Right renal pelvis (tissue), 4 donors: ENCODE measurements at regions not wholly inside any gene's neighbourhood (a gene's known extent, or its start where the extent isn't known, plus 50 kb on each side); places are given as distances from the start of the nearest gene placed in this dataset.
"Not testable (repeated sequence)": the region's sequence is repeated elsewhere in the genome, so short reads cannot be mapped to it uniquely, and the experiment has no call there.

Experiments
- DNase-seq, 4 donors: peaks; one replicate each; pipeline ENCODE4 v3.0.0-alpha.2; 2013; ENCODE audit warnings: low read depth in 4 of 4, low spot score in 3 of 4, missing footprints in 1 of 4

DNA sequence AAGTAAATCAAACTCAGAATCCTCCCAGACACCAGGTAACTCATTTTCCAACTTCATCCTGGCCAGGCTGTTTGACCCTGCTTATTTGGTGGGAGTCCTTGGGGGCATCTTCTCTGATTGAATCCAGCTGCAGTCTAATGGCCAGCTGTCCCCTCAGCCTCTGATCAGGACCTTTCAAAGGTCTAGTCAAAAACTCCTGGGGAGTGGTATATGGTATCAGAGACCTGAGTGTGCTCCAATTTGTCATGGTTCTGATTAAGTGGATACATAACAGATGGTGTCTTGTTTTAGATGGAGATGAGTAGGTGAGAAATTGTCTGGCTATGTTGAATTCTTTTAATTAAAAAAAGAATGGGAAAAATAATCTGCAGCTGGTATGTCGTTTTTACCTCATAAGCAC is 842.6 kb upstream of the ACVR2A start:
- DNase-seq: no peak

GRCh38 chr2:147001061-147001460 is 843.8 kb upstream of the ACVR2A start:
- DNase-seq: no peak

DNA sequence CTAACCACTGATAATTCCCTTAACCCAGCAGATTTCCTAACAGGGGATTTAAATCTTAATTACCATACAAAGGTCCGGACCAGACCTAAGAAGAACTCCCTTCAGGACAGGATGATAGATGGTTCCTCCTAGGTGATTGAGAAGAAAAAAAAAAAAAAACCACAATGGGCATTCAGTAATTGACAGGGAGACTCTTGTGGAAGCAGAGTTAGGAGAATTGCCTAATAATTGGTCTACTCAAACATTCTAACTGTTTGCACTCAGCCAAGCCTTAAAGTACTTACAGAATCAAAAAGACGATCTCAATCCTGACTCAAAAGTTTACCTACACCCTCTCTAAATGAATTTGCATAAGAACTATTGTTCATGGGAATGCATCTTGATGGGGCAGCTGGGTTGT is 844.7 kb upstream of the ACVR2A start:
- DNase-seq: not testable (repeated sequence)

DNA sequence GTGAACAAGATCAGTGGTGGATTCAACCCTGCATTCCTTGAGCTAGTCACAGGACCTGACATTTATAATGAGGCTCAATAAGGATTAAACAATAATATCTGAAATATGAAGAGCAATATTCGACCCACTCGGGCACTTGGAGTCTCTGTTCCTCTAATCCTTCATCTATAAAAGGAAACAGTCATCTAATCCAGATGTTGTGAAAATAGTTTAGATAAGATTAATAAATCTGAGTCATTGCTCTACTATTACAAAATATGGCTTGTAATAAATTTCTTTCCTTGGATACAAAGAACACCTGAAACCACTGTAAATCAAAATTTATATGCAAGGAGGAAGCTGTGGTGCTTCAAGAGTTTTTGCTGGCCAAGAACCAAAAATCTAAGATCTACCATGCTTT is 846.9 kb upstream of the ACVR2A start:
- DNase-seq: no peak

DNA sequence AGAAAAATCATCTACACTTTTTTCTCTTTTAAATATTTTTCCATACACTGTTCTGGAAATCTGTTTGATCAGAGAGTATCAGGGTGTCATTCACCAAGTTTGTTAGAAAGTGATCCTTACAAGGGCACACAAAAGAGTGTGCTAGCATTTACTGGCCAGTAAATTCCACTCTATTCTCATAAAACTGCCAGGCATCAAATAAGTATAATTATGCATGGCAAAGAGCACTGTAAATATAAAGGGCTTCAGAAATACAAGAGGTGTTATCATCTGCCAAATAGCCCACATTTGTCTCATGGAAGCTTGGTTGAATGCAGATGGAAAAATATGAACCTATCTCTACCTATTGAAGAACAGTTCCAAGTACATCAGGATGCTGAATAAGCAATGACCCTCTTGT is 847.3 kb upstream of the ACVR2A start:
- DNase-seq: no peak

GRCh38 chr2:146994246-146994645 is 850.6 kb upstream of the ACVR2A start:
- no peak for DNase-seq

DNA sequence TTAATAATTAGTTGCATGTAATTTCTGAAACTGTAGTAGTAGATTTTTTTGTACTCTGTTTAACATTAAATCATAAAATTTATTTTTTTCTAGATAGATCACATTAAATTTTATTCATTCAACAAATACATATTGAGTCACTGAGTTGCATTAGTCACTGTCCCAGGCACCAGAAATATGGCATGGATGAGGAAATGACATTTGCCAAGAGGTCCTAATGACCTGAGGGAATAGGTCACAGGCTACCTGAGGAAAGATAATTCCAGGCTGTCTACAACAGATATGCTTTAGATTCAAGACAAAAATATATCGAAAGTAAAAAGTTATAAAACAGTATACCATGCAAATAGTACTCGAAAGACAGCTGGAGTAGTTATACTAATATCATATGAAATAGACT is 852.4 kb upstream of the ACVR2A start:
- DNase-seq: no peak

DNA sequence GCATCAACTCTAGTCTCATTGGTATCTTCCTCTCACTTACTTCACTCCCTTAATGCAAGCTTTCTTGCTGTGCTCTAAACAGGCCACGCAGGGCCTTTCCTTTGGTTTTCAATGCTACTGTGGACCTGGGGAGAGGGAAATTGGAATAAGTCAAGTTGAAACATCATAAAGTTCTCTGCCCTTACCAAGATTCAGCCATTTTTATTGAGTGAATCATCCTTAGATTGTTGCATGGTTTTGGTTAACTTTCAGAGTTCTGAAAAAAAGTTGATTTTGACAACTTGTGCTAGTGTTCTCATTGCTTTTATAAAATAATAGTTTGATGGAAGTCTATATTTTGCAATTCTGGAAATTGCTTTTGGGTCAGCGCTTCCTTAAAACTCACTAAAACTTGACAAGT is 852.8 kb upstream of the ACVR2A start:
- no peak for DNase-seq

DNA sequence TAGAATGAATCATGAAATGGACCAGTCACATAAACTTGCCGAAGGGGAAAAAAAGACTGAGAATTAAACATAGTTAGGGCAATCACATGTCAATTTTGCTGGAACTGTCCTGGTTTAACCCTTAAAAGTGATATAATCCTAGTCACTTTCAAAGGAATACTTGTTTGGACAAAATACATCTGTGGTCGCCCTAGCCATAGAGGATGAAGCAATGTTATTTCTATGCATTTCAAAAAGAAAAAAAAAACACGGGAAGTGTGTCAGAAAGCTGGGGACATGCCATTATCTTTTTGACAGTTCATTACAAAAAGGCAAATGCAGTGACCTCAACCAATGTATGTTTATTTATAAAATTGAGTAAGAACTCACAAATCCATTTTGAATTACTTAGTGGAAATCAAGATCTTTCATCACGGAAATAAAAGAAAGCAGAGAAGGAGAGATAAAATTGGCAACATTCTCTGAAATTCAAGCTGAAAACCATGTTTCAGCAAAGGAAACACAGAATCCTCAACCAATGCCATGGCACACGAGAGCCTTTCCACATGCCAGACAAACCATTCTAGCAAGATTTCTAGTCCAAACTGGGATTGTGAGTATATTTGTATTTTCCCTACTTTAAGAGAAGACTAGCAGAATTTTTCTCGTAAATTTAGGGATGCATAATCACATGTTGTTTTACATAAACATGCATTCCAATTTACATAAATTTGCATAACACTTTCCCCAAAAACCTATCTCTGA is 854.3 kb upstream of the ACVR2A start:
- no peak for DNase-seq

- no peak for DNase-seq
Observed at GRCh38 chr2:146989741-146990140, 855.1 kb upstream of the ACVR2A start.

DNA sequence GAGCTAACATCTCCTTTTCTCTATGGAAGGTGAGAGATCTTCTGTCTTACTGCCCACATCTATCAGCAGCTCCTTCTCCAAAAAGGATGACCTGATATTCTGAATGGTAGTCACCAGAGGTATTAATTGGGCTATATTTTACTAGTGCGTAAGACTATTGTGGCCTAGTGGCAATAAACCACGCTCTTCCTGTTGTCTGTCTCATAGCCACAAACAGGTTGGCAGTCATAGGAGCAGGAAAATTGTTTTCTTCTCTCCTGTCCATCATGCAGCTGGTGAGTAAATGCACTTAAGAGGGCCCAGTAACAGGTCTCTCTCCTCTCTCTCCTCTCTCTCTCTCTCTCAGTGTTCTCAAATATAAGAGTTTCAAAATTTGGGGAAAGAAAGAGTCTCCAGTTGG is 856.8 kb upstream of the ACVR2A start:
- DNase-seq: no peak

- DNase-seq: peak in 3 of 4 donors; percentile 15 to 33 (median 16)
Observed at GRCh38 chr2:146986161-146986560, 858.7 kb upstream of the ACVR2A start.

GRCh38 chr2:146985753-146986152 is 859.1 kb upstream of the ACVR2A start:
- no peak for DNase-seq

GRCh38 chr2:146984014-146984413 is 860.8 kb upstream of the ACVR2A start:
- no peak for DNase-seq

- DNase-seq: no peak
Observed at GRCh38 chr2:146982393-146982846, 862.4 kb upstream of the ACVR2A start.

DNA sequence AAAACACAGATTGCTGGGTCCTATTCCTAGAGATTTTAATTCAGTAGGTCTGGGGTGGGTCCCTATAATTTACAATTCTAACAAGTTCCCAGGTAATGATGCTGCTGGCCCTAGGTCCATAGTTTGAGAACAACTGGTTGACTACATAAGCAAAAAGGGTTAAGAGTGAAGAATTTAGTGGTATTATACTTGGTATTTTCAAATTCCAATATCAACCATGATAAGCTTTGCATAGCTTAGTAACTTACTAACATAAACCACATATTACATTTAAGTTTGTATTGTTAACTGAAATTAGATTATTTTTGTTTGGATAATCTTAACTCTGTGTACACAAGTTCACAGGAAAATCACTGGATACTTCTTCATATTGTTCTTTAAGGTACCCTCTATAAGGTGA is 862.9 kb upstream of the ACVR2A start:
- no peak for DNase-seq

GRCh38 chr2:146979746-146980145 is 865.1 kb upstream of the ACVR2A start:
- DNase-seq: no peak

DNA sequence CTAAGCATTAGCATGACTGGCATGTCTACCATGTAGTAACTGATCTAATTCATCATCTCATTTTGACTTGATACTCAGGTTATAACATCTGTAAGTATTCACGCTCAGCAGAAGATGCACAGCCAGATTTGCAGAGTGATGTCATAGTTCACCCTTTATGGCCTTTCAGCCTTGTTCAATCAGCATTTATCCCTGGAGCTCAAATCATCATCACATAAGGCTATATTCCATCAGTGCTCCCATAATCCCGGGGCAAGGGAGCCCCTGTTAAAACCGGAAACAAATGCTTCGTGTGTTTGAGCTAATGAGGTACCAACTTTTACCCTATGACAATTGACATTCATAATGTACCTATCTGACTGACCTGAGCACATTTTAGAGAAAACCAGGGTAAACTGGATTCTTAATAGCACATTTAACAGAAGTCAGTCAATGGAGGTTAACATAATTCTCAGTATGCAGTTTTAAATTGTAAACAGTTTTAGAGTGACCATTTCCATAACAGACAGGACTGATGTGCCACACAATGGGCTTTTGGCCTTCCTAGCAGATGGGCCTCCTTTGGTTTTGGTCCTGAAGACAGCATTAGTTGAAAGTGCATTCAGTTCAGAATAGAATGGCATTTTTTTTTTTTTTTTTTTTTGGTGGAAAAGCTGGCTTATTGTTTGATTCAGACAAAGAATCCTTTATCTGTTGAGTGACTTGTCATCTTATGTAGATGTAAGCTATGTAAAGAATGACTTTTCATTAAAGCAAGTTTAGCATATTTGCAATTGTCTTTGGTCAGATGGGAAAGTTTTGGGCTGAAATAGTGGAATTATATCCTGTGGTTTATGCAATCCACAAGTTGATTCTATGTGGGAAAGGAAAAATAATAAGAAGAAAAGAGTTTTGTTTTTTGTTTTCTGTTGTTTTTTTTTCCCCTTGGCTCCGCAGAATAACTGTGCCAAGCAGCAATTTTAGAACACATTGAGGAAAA is 866.0 kb upstream of the ACVR2A start:
- DNase-seq: no peak

DNA sequence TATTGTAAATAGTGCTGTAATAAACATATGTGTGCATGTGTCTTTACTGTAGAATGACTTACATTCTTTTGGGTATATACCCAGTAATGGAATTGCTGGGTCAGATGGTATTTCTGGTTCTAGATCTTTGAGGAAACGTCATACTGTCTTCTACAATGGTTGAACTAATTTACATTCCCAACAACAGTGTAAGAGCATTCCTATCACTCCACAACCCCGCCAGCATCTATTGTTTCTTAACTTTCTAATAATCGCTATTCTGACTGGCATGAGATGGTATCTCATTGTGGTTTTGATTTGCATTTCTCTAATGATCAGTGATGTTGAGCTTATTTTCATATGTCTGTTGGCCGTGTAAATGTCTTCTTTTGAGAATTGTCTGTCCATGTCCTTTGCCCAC is 873.8 kb upstream of the ACVR2A start:
- not testable (repeated sequence) for DNase-seq

GRCh38 chr2:146969703-146970102 is 875.1 kb upstream of the ACVR2A start:
- DNase-seq: not testable (repeated sequence)

DNA sequence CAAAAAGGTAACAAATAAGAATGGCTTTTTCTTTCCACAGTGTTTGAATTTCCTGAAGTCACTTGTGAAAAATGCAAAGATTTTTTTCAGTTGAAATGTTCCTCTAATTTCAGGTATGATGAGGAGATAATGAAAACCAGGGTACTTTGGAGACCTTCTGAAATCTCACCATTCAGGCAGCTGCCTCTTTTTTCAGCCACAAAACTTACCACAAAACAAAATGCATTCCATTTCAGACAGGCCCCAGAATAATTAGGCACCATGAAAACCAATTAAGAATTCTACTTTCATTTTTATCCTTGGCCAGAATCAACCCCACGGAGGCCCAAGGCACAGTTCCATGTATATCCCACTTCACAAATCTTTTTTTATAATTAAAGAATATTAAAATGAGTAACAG is 880.3 kb upstream of the ACVR2A start:
- no peak for DNase-seq

DNA sequence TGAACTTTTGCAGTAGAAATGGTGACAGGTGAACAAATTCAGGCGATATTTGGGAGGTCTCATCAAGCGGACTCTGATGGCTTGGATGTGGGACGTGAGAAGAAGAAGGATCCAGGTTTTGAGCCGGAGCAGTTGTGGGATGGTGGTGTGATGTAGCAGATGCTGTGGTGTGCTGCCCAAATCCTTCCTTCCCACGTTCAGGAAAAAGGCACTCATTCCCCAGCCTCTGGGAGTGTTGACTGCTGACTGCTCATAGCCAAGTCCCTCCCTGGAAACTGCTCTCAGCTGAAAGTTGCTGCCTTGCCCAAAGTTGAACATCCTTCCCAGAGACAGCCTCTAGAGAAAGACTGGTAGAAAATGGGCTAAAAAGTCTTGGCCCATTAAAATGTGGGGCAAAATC is 890.3 kb upstream of the ACVR2A start:
- DNase-seq: no peak
